ENCODE measurements at regions not wholly inside any gene's neighbourhood (a gene's known extent, or its start where the extent isn't known, plus 50 kb on each side); places are given as distances from the start of the nearest gene placed in this dataset.
A peak's percentile ranks its signal among the peaks of the same experiment; 100 is the strongest.

GRCh38 chr16:26993963-26994362, 72.8 kb upstream of the C16orf82 start (continued):
- no peak for TF ChIP-seq EZH2 (IDR thresholded peaks at IDR 0.05)
- no peak for TF ChIP-seq EZH2phosphoT487 (IDR thresholded peaks at IDR 0.05; ENCODE audit: borderline replicate concordance)
- no peak for TF ChIP-seq RAD21 (IDR thresholded peaks at IDR 0.05; ENCODE audit: low read depth)
- no peak for TF ChIP-seq JUND (IDR thresholded peaks at IDR 0.05)
- no peak for TF ChIP-seq SP1 (IDR thresholded peaks at IDR 0.05; ENCODE audit: low read depth)
- no peak for TF ChIP-seq YY1 (IDR thresholded peaks at IDR 0.05; ENCODE audit: extremely low read depth, insufficient replicate concordance, low read depth, low read length)
- no peak for TF ChIP-seq ELF1 (IDR thresholded peaks at IDR 0.05; ENCODE audit: borderline replicate concordance, low read depth)
- TF ChIP-seq POLR2AphosphoS5 (IDR thresholded peaks at IDR 0.05; ENCODE audit: low read depth, low read length), result no peak
- TF ChIP-seq SIN3A (IDR thresholded peaks at IDR 0.05; ENCODE audit: low read depth), result no peak

- H3K27me3 ChIP-seq (ENCODE audit: insufficient read depth, low read length), result peaks cover 65% of the 10 kb centered on the region
- no TSS peak for BruUV-seq (replicated peaks)
- TF ChIP-seq YY1 (IDR thresholded peaks at IDR 0.05; ENCODE audit: extremely low read depth, insufficient replicate concordance, low read depth, low read length) (no peak), POLR2AphosphoS5 (IDR thresholded peaks at IDR 0.05; ENCODE audit: low read depth, low read length) (no peak), ATF3 (IDR thresholded peaks at IDR 0.05) (no peak), CEBPB (IDR thresholded peaks at IDR 0.05; ENCODE audit: low read depth) (no peak), ZNF274 (IDR thresholded peaks at IDR 0.05; ENCODE audit: low read depth, low read length) (no peak), EZH2phosphoT487 (IDR thresholded peaks at IDR 0.05; ENCODE audit: borderline replicate concordance) (no peak), JUND (IDR thresholded peaks at IDR 0.05) (no peak), FOSL1 (IDR thresholded peaks at IDR 0.05; ENCODE audit: low read depth) (no peak), ZFX (IDR thresholded peaks at IDR 0.05) (no peak), SRF (IDR thresholded peaks at IDR 0.05; ENCODE audit: low read depth) (no peak), SP1 (IDR thresholded peaks at IDR 0.05; ENCODE audit: low read depth) (no peak), EZH2 (IDR thresholded peaks at IDR 0.05) (no peak), EGR1 (IDR thresholded peaks at IDR 0.05; ENCODE audit: low read depth) (no peak), TCF7L2 (IDR thresholded peaks at IDR 0.05; ENCODE audit: borderline replicate concordance, extremely low read depth, insufficient read depth, insufficient read length) (no peak)
- TF ChIP-seq, protein P1, sequence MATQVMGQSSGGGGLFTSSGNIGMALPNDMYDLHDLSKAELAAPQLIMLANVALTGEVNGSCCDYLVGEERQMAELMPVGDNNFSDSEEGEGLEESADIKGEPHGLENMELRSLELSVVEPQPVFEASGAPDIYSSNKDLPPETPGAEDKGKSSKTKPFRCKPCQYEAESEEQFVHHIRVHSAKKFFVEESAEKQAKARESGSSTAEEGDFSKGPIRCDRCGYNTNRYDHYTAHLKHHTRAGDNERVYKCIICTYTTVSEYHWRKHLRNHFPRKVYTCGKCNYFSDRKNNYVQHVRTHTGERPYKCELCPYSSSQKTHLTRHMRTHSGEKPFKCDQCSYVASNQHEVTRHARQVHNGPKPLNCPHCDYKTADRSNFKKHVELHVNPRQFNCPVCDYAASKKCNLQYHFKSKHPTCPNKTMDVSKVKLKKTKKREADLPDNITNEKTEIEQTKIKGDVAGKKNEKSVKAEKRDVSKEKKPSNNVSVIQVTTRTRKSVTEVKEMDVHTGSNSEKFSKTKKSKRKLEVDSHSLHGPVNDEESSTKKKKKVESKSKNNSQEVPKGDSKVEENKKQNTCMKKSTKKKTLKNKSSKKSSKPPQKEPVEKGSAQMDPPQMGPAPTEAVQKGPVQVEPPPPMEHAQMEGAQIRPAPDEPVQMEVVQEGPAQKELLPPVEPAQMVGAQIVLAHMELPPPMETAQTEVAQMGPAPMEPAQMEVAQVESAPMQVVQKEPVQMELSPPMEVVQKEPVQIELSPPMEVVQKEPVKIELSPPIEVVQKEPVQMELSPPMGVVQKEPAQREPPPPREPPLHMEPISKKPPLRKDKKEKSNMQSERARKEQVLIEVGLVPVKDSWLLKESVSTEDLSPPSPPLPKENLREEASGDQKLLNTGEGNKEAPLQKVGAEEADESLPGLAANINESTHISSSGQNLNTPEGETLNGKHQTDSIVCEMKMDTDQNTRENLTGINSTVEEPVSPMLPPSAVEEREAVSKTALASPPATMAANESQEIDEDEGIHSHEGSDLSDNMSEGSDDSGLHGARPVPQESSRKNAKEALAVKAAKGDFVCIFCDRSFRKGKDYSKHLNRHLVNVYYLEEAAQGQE (IDR thresholded peaks at IDR 0.05; ENCODE audit: low read depth), result no peak
- TF ChIP-seq, protein P2, sequence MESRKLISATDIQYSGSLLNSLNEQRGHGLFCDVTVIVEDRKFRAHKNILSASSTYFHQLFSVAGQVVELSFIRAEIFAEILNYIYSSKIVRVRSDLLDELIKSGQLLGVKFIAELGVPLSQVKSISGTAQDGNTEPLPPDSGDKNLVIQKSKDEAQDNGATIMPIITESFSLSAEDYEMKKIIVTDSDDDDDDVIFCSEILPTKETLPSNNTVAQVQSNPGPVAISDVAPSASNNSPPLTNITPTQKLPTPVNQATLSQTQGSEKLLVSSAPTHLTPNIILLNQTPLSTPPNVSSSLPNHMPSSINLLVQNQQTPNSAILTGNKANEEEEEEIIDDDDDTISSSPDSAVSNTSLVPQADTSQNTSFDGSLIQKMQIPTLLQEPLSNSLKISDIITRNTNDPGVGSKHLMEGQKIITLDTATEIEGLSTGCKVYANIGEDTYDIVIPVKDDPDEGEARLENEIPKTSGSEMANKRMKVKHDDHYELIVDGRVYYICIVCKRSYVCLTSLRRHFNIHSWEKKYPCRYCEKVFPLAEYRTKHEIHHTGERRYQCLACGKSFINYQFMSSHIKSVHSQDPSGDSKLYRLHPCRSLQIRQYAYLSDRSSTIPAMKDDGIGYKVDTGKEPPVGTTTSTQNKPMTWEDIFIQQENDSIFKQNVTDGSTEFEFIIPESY (IDR thresholded peaks at IDR 0.05; ENCODE audit: extremely low read depth, insufficient replicate concordance, low read length), result no peak
- TF ChIP-seq, protein P3, sequence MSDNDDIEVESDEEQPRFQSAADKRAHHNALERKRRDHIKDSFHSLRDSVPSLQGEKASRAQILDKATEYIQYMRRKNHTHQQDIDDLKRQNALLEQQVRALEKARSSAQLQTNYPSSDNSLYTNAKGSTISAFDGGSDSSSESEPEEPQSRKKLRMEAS (IDR thresholded peaks at IDR 0.05), result no peak
Observed at GRCh38 chr16:26995522-26995921, 71.2 kb upstream of the C16orf82 start.

More at GRCh38 chr16:26995522-26995921, 71.2 kb upstream of the C16orf82 start:
- no peak overlapping the region for H3K9ac ChIP-seq (ENCODE audit: low read length)
- POLR2A ChIA-PET, result no interaction called here
- no peaks in the 10 kb centered on the region for H4K20me1 ChIP-seq (ENCODE audit: insufficient read depth)
- no peak overlapping the region for H2AFZ ChIP-seq (ENCODE audit: low read depth, low read length, poor library complexity, severe bottlenecking)
- 0 out of 2 replicates have a peak, but pooled peaks have one; percentile 32 for ATAC-seq
- H3K79me2 ChIP-seq (ENCODE audit: insufficient read depth, low read length), result no peaks in the 10 kb centered on the region
- DNase-seq (ENCODE audit: low read depth, low spot score), result no peak
- H3K9me2 ChIP-seq (ENCODE audit: insufficient read depth), result no peaks in the 10 kb centered on the region
- H3K4me3 ChIP-seq (replicated peaks in 1 of 2; ENCODE audit: low read depth in 1 of 2, low read length in 2 of 2), result no peak overlapping the region
- intact Hi-C loops (cut with micrococcal nuclease), result no loop called here
- H3K9me3 ChIP-seq (ENCODE audit: control insufficient read depth in 1 of 2, insufficient read depth in 1 of 2, low read depth in 1 of 2, low read length in 2 of 2), result no peaks in the 10 kb centered on the region; a peak in 1 of 4 replicates
- CTCF ChIA-PET, result no interaction called here
- H3K4me2 ChIP-seq (ENCODE audit: low read length), result no peak overlapping the region
- H3K36me3 ChIP-seq (ENCODE audit: control insufficient read depth in 1 of 2, insufficient read depth in 2 of 2, low read length in 2 of 2), result no peaks in the 10 kb centered on the region
- no peaks in the 10 kb centered on the region for H3K4me1 ChIP-seq (ENCODE audit: control insufficient read depth in 1 of 2, insufficient read depth in 2 of 2, low read length in 2 of 2)
- RAD21 ChIA-PET (ENCODE audit: low non-redundant PET in 1 of 2, low total read pairs in 2 of 2, uncharacterized antibody in 2 of 2, unreplicated experiment in 2 of 2), result no interaction called here
- H3K27ac ChIP-seq (ENCODE audit: low read depth, low read length), result no peak overlapping the region
